ENCODE measurements at regions not wholly inside any gene's neighbourhood (a gene's known extent, or its start where the extent isn't known, plus 50 kb on each side); places are given as distances from the start of the nearest gene placed in this dataset.

- no peak for TF ChIP-seq CTCF (IDR thresholded peaks at IDR 0.05)
- no peak for TF ChIP-seq POLR2A (IDR thresholded peaks at IDR 0.05)
These were observed 610.7 kb downstream of the NPHP4 start for GRCh38 chr1:5381491-5381890.

Data from body of pancreas (tissue), 4 donors.